ENCODE measurements at regions not wholly inside any gene's neighbourhood (a gene's known extent, or its start where the extent isn't known, plus 50 kb on each side); places are given as distances from the start of the nearest gene placed in this dataset.

- no peak for TF ChIP-seq POLR2A (IDR thresholded peaks at IDR 0.05)
- no peak for TF ChIP-seq CTCF (IDR thresholded peaks at IDR 0.05)
Observed at GRCh38 chr1:34694383-34694782, 60.5 kb upstream of the GJB5 start.

Data from prostate gland (tissue), 2 donors.